Keratinocyte (primary cell): ENCODE measurements at regions not wholly inside any gene's neighbourhood (a gene's known extent, or its start where the extent isn't known, plus 50 kb on each side); places are given as distances from the start of the nearest gene placed in this dataset.

Experiments
- DNase-seq: peaks from one replicate; pipeline ENCODE4 v3.0.0-alpha.2; 2011; ENCODE audit warnings: low read depth, missing footprints, low spot score
- FAIRE-seq: peaks from 2 replicates; lab custom pipeline; 2011; peaks lifted over from hg19 to GRCh38; lab: Jason Lieb, UNC
- H2AFZ ChIP-seq: 2 replicates; pipeline ENCODE4 v1.6.0; 2012; ENCODE audit warnings: low read length, control low read depth, inconsistent platforms; ENCODE audit not compliant: control insufficient read depth
- H3K27ac ChIP-seq: 2 replicates; pipeline ENCODE4 v1.5.1; 2011; ENCODE audit warnings: low read length; ENCODE audit not compliant: control insufficient read depth, insufficient read depth
- H3K27me3 ChIP-seq: 3 replicates; pipeline ENCODE4 v1.6.0; 2011; ENCODE audit warnings: low read length; ENCODE audit not compliant: control insufficient read depth, insufficient read depth; ENCODE audit errors: extremely low read depth
- H3K36me3 ChIP-seq, 2 experiments: 2 replicates in 1 of 2; 3 replicates in 1 of 2; pipeline ENCODE4 v1.5.1; 2011; ENCODE audit warnings: low read length in 2 of 2, mild to moderate bottlenecking in 1 of 2; ENCODE audit not compliant: control insufficient read depth in 2 of 2, insufficient read depth in 2 of 2; ENCODE audit errors: extremely low read depth in 1 of 2
- H3K4me1 ChIP-seq: 3 replicates; pipeline ENCODE4 v1.5.1; 2011; ENCODE audit warnings: low read length; ENCODE audit not compliant: control insufficient read depth, insufficient read depth; ENCODE audit errors: extremely low read depth
- H3K4me2 ChIP-seq: 3 replicates; pipeline ENCODE4 v1.6.0; 2011; ENCODE audit warnings: low read depth, low read length; ENCODE audit not compliant: control insufficient read depth, insufficient read depth; ENCODE audit errors: extremely low read depth
- H3K4me3 ChIP-seq, 3 experiments: fragments of 200-600 bp in 1 of 3; sonication (generic) in 1 of 3; 2 replicates in 2 of 3; 3 replicates in 1 of 3; pipeline ENCODE4 v1.5.1; 2011 to 2016; ENCODE audit warnings: low read length in 3 of 3, mild to moderate bottlenecking in 3 of 3, control low read depth in 2 of 3, inconsistent platforms in 1 of 3, low read depth in 1 of 3, mixed read lengths in 1 of 3, mixed run types in 1 of 3, moderate library complexity in 1 of 3; ENCODE audit not compliant: control insufficient read depth in 2 of 3, insufficient read depth in 2 of 3; ENCODE audit errors: extremely low read depth in 1 of 3
- H3K79me2 ChIP-seq: 2 replicates; pipeline ENCODE4 v1.6.0; 2012; ENCODE audit warnings: low read length; ENCODE audit not compliant: control insufficient read depth, insufficient read depth
- H3K9ac ChIP-seq: 3 replicates; pipeline ENCODE4 v1.6.0; 2011; ENCODE audit warnings: low read length; ENCODE audit not compliant: control insufficient read depth, insufficient read depth; ENCODE audit errors: extremely low read depth
- H3K9me1 ChIP-seq: 3 replicates; pipeline ENCODE4 v1.6.0; 2011; ENCODE audit warnings: low read length; ENCODE audit not compliant: control insufficient read depth, insufficient read depth; ENCODE audit errors: extremely low read depth
- H3K9me3 ChIP-seq: 2 replicates; pipeline ENCODE4 v1.5.1; 2012; ENCODE audit warnings: low read depth, low read length; ENCODE audit not compliant: control insufficient read depth
- H4K20me1 ChIP-seq: 3 replicates; pipeline ENCODE4 v1.6.0; 2011; ENCODE audit warnings: low read length; ENCODE audit not compliant: control insufficient read depth, insufficient read depth; ENCODE audit errors: extremely low read depth
- CTCF ChIP-seq, 3 experiments: IDR thresholded peaks in 1 of 3; conservative IDR thresholded peaks in 1 of 3; optimal IDR thresholded peaks in 1 of 3; 2 replicates in 2 of 3; 3 replicates in 1 of 3; pipeline versions ENCODE3 to v1.5.1; 2011; ENCODE audit warnings: low read length in 3 of 3, mild to moderate bottlenecking in 3 of 3, moderate library complexity in 2 of 3, control low read depth in 1 of 3, inconsistent platforms in 1 of 3; ENCODE audit not compliant: insufficient read depth in 2 of 3; ENCODE audit errors: extremely low read depth in 1 of 3
- EZH2 ChIP-seq: IDR thresholded peaks from one replicate; pipeline ENCODE4 v1.6.1; 2012; ENCODE audit warnings: inconsistent platforms, mild to moderate bottlenecking, low read length, moderate library complexity
- dilution Hi-C: fragments of 300-500 bp; cut with MboI; formaldehyde crosslinking; loops from one replicate; pipeline ENCODE4 v1.7.0; 2020; ENCODE audit warnings: low sequenced_read_pairs; ENCODE audit not compliant: extremely low pct_ligation_motif_present

DNA sequence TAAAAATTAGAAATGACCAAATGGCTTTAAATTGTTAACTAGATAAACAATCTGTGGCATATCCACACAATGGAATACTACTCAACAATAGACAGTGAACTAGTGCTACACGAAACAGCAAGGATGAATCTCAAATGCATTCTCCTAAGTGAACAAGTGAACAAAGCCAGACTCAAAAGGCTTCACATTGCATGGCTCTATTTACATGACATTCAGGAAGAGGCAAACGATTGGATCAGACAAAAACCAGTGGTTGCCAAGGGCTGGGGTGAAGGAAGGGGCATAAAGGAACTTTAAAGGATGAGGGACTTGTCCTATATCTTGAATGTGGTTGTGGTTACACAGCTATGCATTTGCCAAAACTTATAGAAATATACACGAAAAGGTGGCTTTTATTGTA lies 184.3 kb downstream of the RPIA start:
- Histone ChIP-seq H3K4me2 (no peak overlapping the region), H2AFZ (no peak overlapping the region), H4K20me1 (no peaks in the 10 kb centered on the region), H3K27ac (no peak overlapping the region), H3K9ac (no peak overlapping the region), H3K4me3 (no peak overlapping the region), H3K9me1 (no peaks in the 10 kb centered on the region), H3K4me1 (no peaks in the 10 kb centered on the region), H3K79me2 (no peaks in the 10 kb centered on the region), H3K27me3 (no peaks in the 10 kb centered on the region), H3K36me3 (no peaks in the 10 kb centered on the region), H3K9me3 (no peaks in the 10 kb centered on the region)
- dilution Hi-C loops: no loop called here
- DNase-seq: no peak
- no peak for FAIRE-seq
- TF ChIP-seq EZH2: no peak
- no peak for TF ChIP-seq CTCF (optimal IDR thresholded peaks at IDR 0.05 in 1 of 3, IDR thresholded peaks at IDR 0.05 in 1 of 3, conservative IDR thresholded peaks at IDR 0.05 in 1 of 3; ENCODE audit: extremely low read depth in 1 of 3, insufficient read depth in 2 of 3, low read length in 3 of 3)

DNA sequence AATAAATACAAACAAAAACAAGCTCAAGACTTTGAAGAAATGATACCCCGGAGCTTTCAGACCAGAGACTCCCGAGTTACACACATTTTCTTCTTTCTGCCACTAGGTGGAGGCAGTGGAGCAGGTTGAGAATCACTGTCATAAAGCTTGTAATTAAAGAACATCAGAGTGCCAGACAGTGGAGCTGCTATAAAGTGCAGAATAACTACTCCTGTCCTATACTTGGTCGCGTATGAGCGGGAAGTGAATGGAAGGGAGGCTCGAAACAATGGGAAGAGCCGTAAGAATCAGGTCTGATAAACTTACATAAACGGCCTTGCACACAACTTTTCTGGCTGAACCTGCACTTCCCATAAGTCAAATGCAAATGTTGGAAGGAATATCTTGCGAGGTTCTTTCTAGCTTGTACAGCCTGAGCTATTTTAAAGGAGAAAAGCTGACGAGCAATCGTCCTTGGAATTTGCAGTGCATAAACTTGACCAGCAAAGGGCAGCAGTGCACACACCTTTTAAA lies 189.0 kb downstream of the RPIA start:
- H3K36me3 ChIP-seq: no peaks in the 10 kb centered on the region
- H2AFZ ChIP-seq: no peak overlapping the region
- no peaks in the 10 kb centered on the region for H3K9me1 ChIP-seq
- no peaks in the 10 kb centered on the region for H3K79me2 ChIP-seq
- H3K9ac ChIP-seq: no peak overlapping the region
- H3K4me1 ChIP-seq: no peaks in the 10 kb centered on the region
- peak; percentile 72 for FAIRE-seq
- H3K9me3 ChIP-seq: no peaks in the 10 kb centered on the region
- dilution Hi-C loops: loop anchor here (5.0 kb wide), 1 partner anchor 37 kb away; no protein-coding TSS in a partner anchor
- no peaks in the 10 kb centered on the region for H3K27me3 ChIP-seq
- TF ChIP-seq EZH2: no peak
- TF ChIP-seq CTCF (optimal IDR thresholded peaks at IDR 0.05 in 1 of 3, IDR thresholded peaks at IDR 0.05 in 1 of 3, conservative IDR thresholded peaks at IDR 0.05 in 1 of 3; ENCODE audit: extremely low read depth in 1 of 3, insufficient read depth in 2 of 3, low read length in 3 of 3): peak; percentile 58 to 66 (median 59)
- H3K4me2 ChIP-seq: no peak overlapping the region
- H3K27ac ChIP-seq: no peak overlapping the region
- H4K20me1 ChIP-seq: no peaks in the 10 kb centered on the region
- DNase-seq: no peak
- no peak overlapping the region for H3K4me3 ChIP-seq
